Gastrocnemius medialis (tissue), 4 donors: ENCODE measurements at regions not wholly inside any gene's neighbourhood (a gene's known extent, or its start where the extent isn't known, plus 50 kb on each side); places are given as distances from the start of the nearest gene placed in this dataset.

Source experiments
- ATAC-seq, 2 donors: fragments of 150-250 bp; one replicate each; pipeline ENCODE4 v1.9.1; 2016
- DNase-seq, 2 donors: peaks; one replicate each; pipeline ENCODE4 v3.0.0-alpha.2; 2019
- H3K27ac ChIP-seq, 4 donors: fragments of 200-600 bp; sonication (generic); 1 replicate in 1 of 4; 2 replicates in 3 of 4; pipeline ENCODE4 v1.5.1; 2016 to 2018; ENCODE audit warnings: mild to moderate bottlenecking in 2 of 4, moderate library complexity in 1 of 4
- H3K27me3 ChIP-seq, 3 donors: fragments of 200-600 bp; sonication (generic) in 2 of 3; 1 replicate in 1 of 3; 2 replicates in 2 of 3; pipeline versions ENCODE4 v1.5.1 to v1.6.0; 2016 to 2019; ENCODE audit warnings: mild to moderate bottlenecking in 1 of 3, moderate library complexity in 1 of 3
- H3K36me3 ChIP-seq, 2 donors: fragments of 200-600 bp; sonication (generic) in 1 of 2; one replicate each; pipeline ENCODE4 v1.5.1; 2017 to 2018
- H3K4me1 ChIP-seq, 2 donors: fragments of 200-600 bp; sonication (generic) in 1 of 2; one replicate each; pipeline ENCODE4 v1.5.1; 2016 to 2017; ENCODE audit warnings: mild to moderate bottlenecking in 2 of 2
- H3K4me3 ChIP-seq, 4 donors: fragments of 200-600 bp; sonication (generic) in 3 of 4; 1 replicate in 1 of 4; 2 replicates in 3 of 4; pipeline ENCODE4 v1.5.1; 2016 to 2019; ENCODE audit warnings: mild to moderate bottlenecking in 2 of 4
- H3K9me3 ChIP-seq, 3 donors: fragments of 200-600 bp; sonication (generic) in 2 of 3; 1 replicate in 1 of 3; 2 replicates in 2 of 3; pipeline ENCODE4 v1.5.1; 2016 to 2019
- POLR2A ChIP-seq, 2 donors: fragments of 450-650 bp; IDR thresholded peaks; one replicate each; pipeline ENCODE4 v1.6.1; 2017; ENCODE audit warnings: antibody characterized with exemption in 2 of 2, mild to moderate bottlenecking in 2 of 2, moderate library complexity in 2 of 2
- in situ Hi-C, 4 donors: fragments of 200-750 bp; cut with MboI; loops; one replicate each; pipeline versions ENCODE4 v1.15.0 to v1.8.0; 2017; ENCODE audit warnings: low sequenced_read_pairs in 4 of 4
- intact Hi-C: fragments of 100-400 bp; cut with DNase I; formaldehyde crosslinking; loops from one replicate; pipeline ENCODE4 v1.15.1; 2023; ENCODE audit warnings: low total_unique reads
- TF ChIP-seq, protein P1 (sequence below), 5 experiments: fragments of 450-650 bp in 3 of 5; fragments of 200-600 bp in 2 of 5; sonication (generic) in 2 of 5; IDR thresholded peaks in 4 of 5; conservative IDR thresholded peaks in 1 of 5; 1 replicate in 4 of 5; 2 replicates in 1 of 5; pipeline ENCODE4 v1.5.1; 2016 to 2019; ENCODE audit warnings: antibody characterized with exemption in 5 of 5, mild to moderate bottlenecking in 3 of 5, moderate library complexity in 3 of 5

DNA sequence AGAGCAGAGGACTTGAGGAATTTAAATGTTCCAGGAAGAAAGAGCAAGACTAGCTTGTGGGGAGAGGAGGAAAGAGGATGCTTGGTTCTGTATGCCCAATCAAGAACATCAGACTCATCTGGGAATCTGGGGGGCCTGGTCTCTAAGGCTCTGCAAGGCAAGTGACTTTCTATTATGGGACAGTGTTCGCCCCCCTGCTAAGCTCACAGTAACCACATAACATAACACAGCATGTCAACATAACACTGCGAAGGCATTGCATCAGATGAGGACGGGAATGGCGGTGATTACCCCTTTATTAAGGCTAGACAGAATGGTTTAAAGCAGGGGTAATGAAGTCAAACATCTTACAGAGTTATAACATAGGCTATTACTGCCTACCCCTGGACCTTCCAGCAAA is 176.6 kb upstream of the IRX6 start:
- in situ Hi-C loops, result no loop called here
- H3K27me3 ChIP-seq, result no peaks in the 10 kb centered on the region
- H3K4me1 ChIP-seq, result no peaks in the 10 kb centered on the region
- H3K27ac ChIP-seq, result no peak overlapping the region
- H3K36me3 ChIP-seq, result no peaks in the 10 kb centered on the region
- intact Hi-C loops, result no loop called here
- H3K4me3 ChIP-seq, result no peak overlapping the region
- no peak for ATAC-seq
- TF ChIP-seq POLR2A (IDR thresholded peaks at IDR 0.05), result no peak
- TF ChIP-seq, protein P1, sequence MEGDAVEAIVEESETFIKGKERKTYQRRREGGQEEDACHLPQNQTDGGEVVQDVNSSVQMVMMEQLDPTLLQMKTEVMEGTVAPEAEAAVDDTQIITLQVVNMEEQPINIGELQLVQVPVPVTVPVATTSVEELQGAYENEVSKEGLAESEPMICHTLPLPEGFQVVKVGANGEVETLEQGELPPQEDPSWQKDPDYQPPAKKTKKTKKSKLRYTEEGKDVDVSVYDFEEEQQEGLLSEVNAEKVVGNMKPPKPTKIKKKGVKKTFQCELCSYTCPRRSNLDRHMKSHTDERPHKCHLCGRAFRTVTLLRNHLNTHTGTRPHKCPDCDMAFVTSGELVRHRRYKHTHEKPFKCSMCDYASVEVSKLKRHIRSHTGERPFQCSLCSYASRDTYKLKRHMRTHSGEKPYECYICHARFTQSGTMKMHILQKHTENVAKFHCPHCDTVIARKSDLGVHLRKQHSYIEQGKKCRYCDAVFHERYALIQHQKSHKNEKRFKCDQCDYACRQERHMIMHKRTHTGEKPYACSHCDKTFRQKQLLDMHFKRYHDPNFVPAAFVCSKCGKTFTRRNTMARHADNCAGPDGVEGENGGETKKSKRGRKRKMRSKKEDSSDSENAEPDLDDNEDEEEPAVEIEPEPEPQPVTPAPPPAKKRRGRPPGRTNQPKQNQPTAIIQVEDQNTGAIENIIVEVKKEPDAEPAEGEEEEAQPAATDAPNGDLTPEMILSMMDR (IDR thresholded peaks at IDR 0.05 in 4 of 5, conservative IDR thresholded peaks at IDR 0.05 in 1 of 5), result no peak
- no peak for DNase-seq
- no peaks in the 10 kb centered on the region for H3K9me3 ChIP-seq

DNA sequence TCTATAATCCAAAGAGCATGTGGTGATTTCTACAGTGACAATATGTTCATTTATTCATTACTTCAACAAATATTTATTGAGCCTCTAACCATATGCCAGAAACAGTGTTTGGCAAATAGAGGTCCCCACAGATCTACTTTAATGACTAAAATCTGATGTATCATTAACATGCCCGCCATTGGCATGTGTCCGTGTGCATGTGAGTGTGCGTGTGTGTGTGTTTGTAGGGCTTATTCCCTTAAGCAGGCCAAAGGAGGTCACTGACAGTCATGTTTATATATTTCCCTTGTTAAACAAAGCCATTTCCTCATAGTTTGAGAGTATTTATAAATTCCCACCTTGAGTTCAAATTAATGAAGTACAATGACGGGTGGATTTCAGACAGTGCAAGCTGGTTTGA is 174.4 kb upstream of the IRX6 start:
- ATAC-seq, result no peak
- intact Hi-C loops, result no loop called here
- no peak overlapping the region for H3K27ac ChIP-seq
- in situ Hi-C loops, result loop anchor here in 1 of 4 donors (25.0 kb wide), 1 partner anchor 87 kb away; no protein-coding TSS in a partner anchor
- DNase-seq, result no peak
- TF ChIP-seq POLR2A (IDR thresholded peaks at IDR 0.05), result no peak
- TF ChIP-seq, protein P1 (IDR thresholded peaks at IDR 0.05 in 4 of 5, conservative IDR thresholded peaks at IDR 0.05 in 1 of 5), result no peak
- H3K4me3 ChIP-seq, result no peak overlapping the region
- no peaks in the 10 kb centered on the region for H3K9me3 ChIP-seq
- no peaks in the 10 kb centered on the region for H3K4me1 ChIP-seq
- H3K36me3 ChIP-seq, result no peaks in the 10 kb centered on the region
- peaks cover 0 to 3% (median 0%) of the 10 kb centered on the region in 3 donors for H3K27me3 ChIP-seq

DNA sequence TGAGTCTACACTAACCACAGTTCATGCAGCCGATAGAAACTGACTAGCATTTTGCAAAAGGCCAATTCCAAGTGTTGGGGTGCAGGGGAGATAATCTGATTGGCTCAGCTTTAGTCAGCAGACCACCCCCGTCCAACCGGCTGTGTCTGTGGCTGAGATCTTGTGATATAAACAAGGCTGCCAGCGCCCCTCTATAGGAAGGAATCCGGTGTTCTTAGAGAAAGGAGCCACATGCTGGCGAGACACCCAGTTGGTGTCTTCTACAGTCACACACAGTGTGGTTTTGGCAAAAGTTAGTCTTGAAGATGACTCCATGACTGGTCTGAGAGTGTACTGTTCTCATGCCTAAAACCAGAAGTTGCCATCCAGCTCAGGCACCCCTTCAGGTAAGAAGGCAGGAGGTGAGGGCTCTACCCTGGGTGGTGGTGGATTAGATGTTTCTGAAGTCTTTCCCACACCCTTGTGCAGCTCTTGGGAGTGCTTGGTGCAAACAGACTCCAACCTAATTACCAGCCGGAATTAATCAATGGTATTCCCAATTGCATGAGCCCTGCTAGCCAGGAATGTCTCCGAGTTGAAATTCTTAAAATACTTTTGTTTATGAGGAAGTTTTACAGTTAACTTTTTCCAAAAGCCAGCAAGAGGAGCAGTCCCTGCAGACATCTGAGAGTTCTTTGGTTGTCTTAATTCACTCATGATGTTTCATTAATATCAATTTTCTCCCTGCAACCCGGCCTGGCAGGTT is 172.3 kb upstream of the IRX6 start:
- intact Hi-C loops (no loop called here), in situ Hi-C loops (loop anchor here in 1 of 4 donors (25.0 kb wide), 1 partner anchor 89 kb away; no protein-coding TSS in a partner anchor)
- TF ChIP-seq POLR2A (IDR thresholded peaks at IDR 0.05), result no peak
- TF ChIP-seq, protein P1 (IDR thresholded peaks at IDR 0.05 in 4 of 5, conservative IDR thresholded peaks at IDR 0.05 in 1 of 5), result no peak
- peaks cover 0 to 3% (median 0%) of the 10 kb centered on the region in 3 donors for H3K27me3 ChIP-seq
- no peaks in the 10 kb centered on the region for H3K9me3 ChIP-seq
- no peaks in the 10 kb centered on the region for H3K36me3 ChIP-seq
- no peak overlapping the region for H3K4me3 ChIP-seq
- ATAC-seq (no peak), DNase-seq (no peak)
- H3K4me1 ChIP-seq, result no peaks in the 10 kb centered on the region
- H3K27ac ChIP-seq, result no peak overlapping the region

DNA sequence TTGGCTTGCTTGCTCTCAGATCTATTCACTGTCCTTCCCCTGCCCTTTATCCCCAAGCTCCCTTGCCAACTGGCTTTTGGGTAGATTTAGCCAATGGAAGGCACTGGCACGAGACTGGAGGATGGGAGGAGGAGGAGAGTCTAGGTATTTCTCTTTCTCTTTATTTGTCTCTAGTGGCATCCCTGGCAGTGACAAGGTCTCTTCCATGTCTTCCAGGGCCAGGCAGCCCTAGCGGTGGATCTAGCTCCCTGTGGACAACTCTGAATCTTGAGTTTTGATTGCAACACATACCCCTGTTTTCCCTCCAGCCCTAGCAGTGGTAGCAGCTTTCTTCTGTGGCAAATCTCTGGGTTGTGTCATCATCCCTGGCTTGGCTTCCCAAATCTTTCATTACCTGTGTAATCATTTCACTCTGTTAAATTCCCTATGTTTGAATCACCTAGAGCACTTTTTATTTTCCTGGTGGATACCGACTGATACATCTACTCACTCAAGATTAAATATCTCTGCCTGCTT is 171.1 kb upstream of the IRX6 start:
- Histone ChIP-seq H3K27me3 (peaks cover 0 to 3% (median 0%) of the 10 kb centered on the region in 3 donors), H3K9me3 (no peaks in the 10 kb centered on the region), H3K36me3 (no peaks in the 10 kb centered on the region), H3K4me1 (no peaks in the 10 kb centered on the region), H3K27ac (no peak overlapping the region), H3K4me3 (no peak overlapping the region)
- TF ChIP-seq POLR2A (IDR thresholded peaks at IDR 0.05), result no peak
- TF ChIP-seq, protein P1 (IDR thresholded peaks at IDR 0.05 in 4 of 5, conservative IDR thresholded peaks at IDR 0.05 in 1 of 5), result no peak
- ATAC-seq, result no peak
- in situ Hi-C loops (loop anchor here in 1 of 4 donors (25.0 kb wide), 1 partner anchor 91 kb away; no protein-coding TSS in a partner anchor), intact Hi-C loops (no loop called here)
- no peak for DNase-seq
